Right lobe of liver (tissue), 4 donors: ENCODE measurements at regions not wholly inside any gene's neighbourhood (a gene's known extent, or its start where the extent isn't known, plus 50 kb on each side); places are given as distances from the start of the nearest gene placed in this dataset.

Source experiments
- CTCF ChIP-seq, 4 donors: fragments of 200-600 bp in 3 of 4; fragments of 450-650 bp in 1 of 4; IDR thresholded peaks; one replicate each; pipeline versions ENCODE4 v1.5.1 to v1.8.0; 2016 to 2022; ENCODE audit warnings: antibody characterized with exemption in 4 of 4, mild to moderate bottlenecking in 2 of 4
- POLR2A ChIP-seq: fragments of 450-650 bp; IDR thresholded peaks from one replicate; pipeline ENCODE4 v1.6.1; 2017; ENCODE audit warnings: antibody characterized with exemption, mild to moderate bottlenecking
- donor health status: DM: no; HTN: no; CAD: no.
- donor health status: DM: no; HTN: no; CAD: no.
- donor health status: DM: no; HTN: yes; CAD: no.

- TF ChIP-seq CTCF (IDR thresholded peaks at IDR 0.05) (no peak), POLR2A (no peak)
Measured at GRCh38 chr14:99036611-99037293, 235.2 kb downstream of the BCL11B start.
